Heart left ventricle (tissue), 16 donors: ENCODE measurements at regions not wholly inside any gene's neighbourhood (a gene's known extent, or its start where the extent isn't known, plus 50 kb on each side); places are given as distances from the start of the nearest gene placed in this dataset.

ENCODE experiments used
- ATAC-seq, 4 donors: fragments of 200-7000 bp; cut with Tn5 transposase; one replicate each; pipeline ENCODE4 v1.9.1; 2020 to 2022; ENCODE audit warnings: moderate library complexity in 4 of 4, mild to moderate bottlenecking in 3 of 4, moderate number of reproducible peaks in 1 of 4
- DNase-seq, 5 donors: peaks; one replicate each; pipeline ENCODE4 v3.0.0-alpha.2; 2020
- H3K27ac ChIP-seq, 12 donors: fragments of 200-600 bp; sonication (generic) in 4 of 12; one replicate each; pipeline versions ENCODE4 v1.5.0 to v1.8.0; 2016 to 2022; ENCODE audit warnings: mild to moderate bottlenecking in 2 of 12
- H3K27me3 ChIP-seq, 9 donors: fragments of 200-600 bp; sonication (generic) in 2 of 9; one replicate each; pipeline versions ENCODE4 v1.5.1 to v1.8.0; 2016 to 2022; ENCODE audit warnings: mild to moderate bottlenecking in 3 of 9
- H3K36me3 ChIP-seq, 9 donors: fragments of 200-600 bp; sonication (generic) in 2 of 9; one replicate each; pipeline versions ENCODE4 v1.5.0 to v1.8.0; 2018 to 2022; ENCODE audit warnings: mild to moderate bottlenecking in 2 of 9
- H3K4me1 ChIP-seq, 12 donors: fragments of 200-600 bp; sonication (generic) in 4 of 12; one replicate each; pipeline versions ENCODE4 v1.5.0 to v1.8.0; 2016 to 2022; ENCODE audit warnings: mild to moderate bottlenecking in 3 of 12
- H3K4me3 ChIP-seq, 12 donors: fragments of 200-600 bp; sonication (generic) in 4 of 12; one replicate each; pipeline versions ENCODE4 v1.5.0 to v1.8.0; 2017 to 2022; ENCODE audit warnings: mild to moderate bottlenecking in 9 of 12, moderate library complexity in 4 of 12
- H3K9me3 ChIP-seq, 12 donors: fragments of 200-600 bp; sonication (generic) in 4 of 12; one replicate each; pipeline versions ENCODE4 v1.5.0 to v1.8.0; 2016 to 2022; ENCODE audit warnings: mild to moderate bottlenecking in 1 of 12
- CTCF ChIP-seq, 12 donors: fragments of 200-600 bp; sonication (generic) in 4 of 12; IDR thresholded peaks; one replicate each; pipeline versions ENCODE4 v1.5.0 to v1.8.0; 2018 to 2022; ENCODE audit warnings: antibody characterized with exemption in 12 of 12, mild to moderate bottlenecking in 5 of 12
- POLR2A ChIP-seq, 2 donors: fragments of 450-650 bp; IDR thresholded peaks; one replicate each; pipeline ENCODE4 v1.6.1; 2017; ENCODE audit warnings: antibody characterized with exemption in 2 of 2, mild to moderate bottlenecking in 2 of 2, moderate library complexity in 2 of 2
- WGBS, 4 donors: extraction: QIAGEN DNeasy Blood & Tissue Kit in 2 of 4; methylation state at CpG; one replicate each; pipeline versions ENCODE4 v1.1.5 to v1.1.7; 2013 to 2018; 5-methylcytosine and 5-hydroxymethylcytosine counted together
- intact Hi-C, 10 donors: fragments of 100-400 bp; cut with DNase I; formaldehyde crosslinking; loops; one replicate each; pipeline versions ENCODE4 v1.11.1 to v1.14.2; 2022
- donor health status: ischemic (EF 13 %, LVEDD 7.1; RV severe dilation, severe dysfunction).
- donor health status: healthy with polysubstance abuse.
- donor health status: DM: no; HTN: yes; CAD: no.
- donor health status: DM: no; HTN: no; CAD: no.
- donor health status: ischemic (EF 25% LVEDD 6.9; RV normal size, moderate dysfunction).
- donor health status: ischemic (EF 25% LVEDD 5.7; RV mildly dilated, moderate dysfunction).
- donor health status: healthy.
- donor health status: DM: yes; HTN: yes; CAD: no.
- donor health status: ischemic (EF 35%, LVEDD 5.7; RV mildly dilated, moderate dysfunction).
- donor health status: nonischemic (EF 11% LVEDD 7.7; RV severe dilation, severe dysfunction).
- donor health status: DM: yes; HTN: yes; CAD: no.
- donor health status: PGD.
- donor health status: ischemic (EF 29% LVEDD 5.4; RV normal size, mild dysfunction).
- donor health status: nonischemic (EF 23%, LVEDD 6.1; RV moderate dilation, normal function).

- peaks cover 0 to 27% (median 3%) of the 10 kb centered on the region in 12 donors for H3K4me1 ChIP-seq
- ATAC-seq (peak; percentile 94 to 98 (median 98)), DNase-seq (peak; percentile 77 to 94 (median 82))
- intact Hi-C loops: no loop called here
- no peaks in the 10 kb centered on the region for H3K27me3 ChIP-seq
- peak overlapping the region in 11 of 12 donors; percentile 2 to 78 (median 53) for H3K27ac ChIP-seq
- H3K4me3 ChIP-seq: no peak overlapping the region
- no peaks in the 10 kb centered on the region for H3K36me3 ChIP-seq
- H3K9me3 ChIP-seq: no peaks in the 10 kb centered on the region
- WGBS, 4 donors: 56 to 80% (median 69%) methylated on average over 6 of the region's 6 CpGs
- TF ChIP-seq CTCF (IDR thresholded peaks at IDR 0.05) (no peak), POLR2A (IDR thresholded peaks at IDR 0.05) (no peak)
These were observed 154.4 kb downstream of the PLPP3 start for GRCh38 chr1:56424744-56425493.

GRCh38 chr1:56423716-56424115, 155.6 kb downstream of the PLPP3 start:
- Histone ChIP-seq H3K9me3 (no peaks in the 10 kb centered on the region), H3K36me3 (no peaks in the 10 kb centered on the region), H3K4me1 (peaks cover 0 to 29% (median 4%) of the 10 kb centered on the region in 12 donors), H3K4me3 (no peak overlapping the region), H3K27me3 (no peaks in the 10 kb centered on the region), H3K27ac (peak overlapping the region in 1 of 12 donors; percentile 76)
- WGBS, 4 donors: 77 to 84% (median 80%) methylated on average over 4 of the region's 4 CpGs
- DNase-seq (no peak), ATAC-seq (no peak)
- intact Hi-C loops: no loop called here
- TF ChIP-seq POLR2A (IDR thresholded peaks at IDR 0.05) (no peak), CTCF (IDR thresholded peaks at IDR 0.05) (no peak)

DNA sequence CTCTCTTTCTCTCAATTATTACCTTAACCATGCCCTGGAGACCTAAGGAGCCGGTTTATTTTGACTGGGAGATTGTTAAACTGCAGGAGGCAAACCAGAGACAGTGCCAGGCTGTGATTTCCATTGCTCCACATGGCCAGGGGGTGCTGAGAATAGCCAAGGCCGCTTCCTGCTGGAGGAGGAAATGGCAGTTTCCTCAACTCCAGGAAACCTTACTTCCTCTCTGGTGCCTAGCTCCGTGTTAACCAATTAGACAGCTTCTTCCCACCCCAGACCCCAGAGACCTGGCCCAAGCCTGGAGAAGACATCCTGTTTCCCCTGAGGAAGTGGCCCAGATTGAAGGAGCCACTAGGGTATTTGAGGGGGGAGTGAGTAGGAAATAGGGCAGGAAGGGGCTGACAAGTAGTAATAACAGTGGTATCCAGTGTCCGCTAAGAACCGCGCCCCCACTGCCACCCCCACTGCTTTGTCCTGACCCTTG, 161.2 kb downstream of the PLPP3 start:
- H3K27ac ChIP-seq: peak overlapping the region in 9 of 12 donors; percentile 16 to 63 (median 41)
- WGBS, 4 donors: 60 to 71% (median 67%) methylated on average over 6 of the region's 6 CpGs
- no peaks in the 10 kb centered on the region for H3K27me3 ChIP-seq
- no peak for TF ChIP-seq CTCF (IDR thresholded peaks at IDR 0.05)
- TF ChIP-seq POLR2A (IDR thresholded peaks at IDR 0.05): no peak
- intact Hi-C loops: loop anchor here in 4 of 10 donors (5.0 to 10.0 kb wide), 4 partner anchors 157 to 233 kb away; partner anchors contain the start of gene PLPP3 (in 2 of the 4)
- H3K9me3 ChIP-seq: no peaks in the 10 kb centered on the region
- DNase-seq (peak in 2 of 5 donors; percentile 35 to 39), ATAC-seq (peak in 3 of 4 donors; percentile 39 to 86 (median 44))
- no peak overlapping the region for H3K4me3 ChIP-seq
- peaks cover 0 to 31% (median 10%) of the 10 kb centered on the region in 12 donors for H3K4me1 ChIP-seq
- H3K36me3 ChIP-seq: no peaks in the 10 kb centered on the region

GRCh38 chr1:56417646-56418045, 161.7 kb downstream of the PLPP3 start:
- Histone ChIP-seq H3K4me3 (no peak overlapping the region), H3K9me3 (no peaks in the 10 kb centered on the region), H3K4me1 (peaks cover 0 to 32% (median 10%) of the 10 kb centered on the region in 12 donors), H3K27ac (peak overlapping the region in 8 of 12 donors; percentile 2 to 63 (median 43)), H3K36me3 (no peaks in the 10 kb centered on the region), H3K27me3 (no peaks in the 10 kb centered on the region)
- 62 to 74% (median 64%) methylated on average over 4 of the region's 4 CpGs for WGBS, 4 donors
- intact Hi-C loops: loop anchor here in 4 of 10 donors (5.0 to 10.0 kb wide), 4 partner anchors 157 to 233 kb away; partner anchors contain the start of gene PLPP3 (in 2 of the 4)
- ATAC-seq: peak in 1 of 4 donors; percentile 30
- TF ChIP-seq POLR2A (IDR thresholded peaks at IDR 0.05) (no peak), CTCF (IDR thresholded peaks at IDR 0.05) (no peak)
- no peak for DNase-seq
